BLaER1 (cell line): ENCODE measurements at regions not wholly inside any gene's neighbourhood (a gene's known extent, or its start where the extent isn't known, plus 50 kb on each side); places are given as distances from the start of the nearest gene placed in this dataset.
"Not testable (repeated sequence)": the region's sequence is repeated elsewhere in the genome, so short reads cannot be mapped to it uniquely, and the experiment has no call there.

Experiments used
- H3K27ac ChIP-seq: shearing (Covaris generic); formaldehyde crosslinking; 2 replicates; pipeline ENCODE4 v1.8.1; 2022
- H3K27me3 ChIP-seq: shearing (Covaris generic); formaldehyde crosslinking; 2 replicates; pipeline ENCODE4 v1.8.1; 2022
- H3K36me3 ChIP-seq: shearing (Covaris generic); formaldehyde crosslinking; 2 replicates; pipeline ENCODE4 v1.8.1; 2022
- H3K4me1 ChIP-seq: shearing (Covaris generic); formaldehyde crosslinking; 2 replicates; pipeline ENCODE4 v1.8.1; 2022
- H3K4me2 ChIP-seq: shearing (Covaris generic); formaldehyde crosslinking; 2 replicates; pipeline ENCODE4 v1.8.1; 2022
- H3K4me3 ChIP-seq: shearing (Covaris generic); formaldehyde crosslinking; 2 replicates; pipeline ENCODE4 v1.8.1; 2022
- H3K9ac ChIP-seq: shearing (Covaris generic); formaldehyde crosslinking; 2 replicates; pipeline ENCODE4 v1.8.1; 2022
- H3K9me3 ChIP-seq: shearing (Covaris generic); formaldehyde crosslinking; 2 replicates; pipeline ENCODE4 v1.8.1; 2022
- H4K20me1 ChIP-seq: shearing (Covaris generic); formaldehyde crosslinking; 2 replicates; pipeline ENCODE4 v1.8.1; 2022
- Cebpa-rat ChIP-seq: shearing (Covaris generic); IDR thresholded peaks from 2 replicates; pipeline ENCODE4 v1.8.1; 2022

DNA sequence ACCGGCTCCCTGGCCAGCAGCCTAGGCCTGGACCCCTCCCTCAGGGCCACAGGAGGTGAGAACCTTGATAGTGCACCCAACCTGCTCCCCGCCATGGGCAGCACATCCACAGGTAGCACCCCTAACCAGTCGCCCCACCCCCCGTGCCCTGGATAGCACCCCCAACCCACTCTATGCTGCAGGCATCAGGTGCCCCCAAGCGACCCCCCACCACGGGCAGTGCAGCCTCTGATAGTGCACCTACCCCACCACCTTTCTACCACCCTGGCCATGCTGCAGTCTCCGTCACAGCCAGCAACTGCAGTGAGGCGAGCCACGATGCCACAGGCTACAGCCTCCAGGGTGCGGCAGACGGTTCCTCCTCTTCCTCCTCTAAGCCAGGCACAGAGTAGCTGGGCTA, 55.6 kb downstream of the SOWAHC start:
- H3K27me3 ChIP-seq: no peaks in the 10 kb centered on the region
- no peaks in the 10 kb centered on the region for H4K20me1 ChIP-seq
- H3K4me1 ChIP-seq: no peaks in the 10 kb centered on the region
- no peak overlapping the region for H3K27ac ChIP-seq
- H3K36me3 ChIP-seq: no peaks in the 10 kb centered on the region
- no peak overlapping the region for H3K9ac ChIP-seq
- no peaks in the 10 kb centered on the region for H3K9me3 ChIP-seq
- no peak overlapping the region for H3K4me2 ChIP-seq
- H3K4me3 ChIP-seq: no peak overlapping the region
- TF ChIP-seq Cebpa-rat: no peak

DNA sequence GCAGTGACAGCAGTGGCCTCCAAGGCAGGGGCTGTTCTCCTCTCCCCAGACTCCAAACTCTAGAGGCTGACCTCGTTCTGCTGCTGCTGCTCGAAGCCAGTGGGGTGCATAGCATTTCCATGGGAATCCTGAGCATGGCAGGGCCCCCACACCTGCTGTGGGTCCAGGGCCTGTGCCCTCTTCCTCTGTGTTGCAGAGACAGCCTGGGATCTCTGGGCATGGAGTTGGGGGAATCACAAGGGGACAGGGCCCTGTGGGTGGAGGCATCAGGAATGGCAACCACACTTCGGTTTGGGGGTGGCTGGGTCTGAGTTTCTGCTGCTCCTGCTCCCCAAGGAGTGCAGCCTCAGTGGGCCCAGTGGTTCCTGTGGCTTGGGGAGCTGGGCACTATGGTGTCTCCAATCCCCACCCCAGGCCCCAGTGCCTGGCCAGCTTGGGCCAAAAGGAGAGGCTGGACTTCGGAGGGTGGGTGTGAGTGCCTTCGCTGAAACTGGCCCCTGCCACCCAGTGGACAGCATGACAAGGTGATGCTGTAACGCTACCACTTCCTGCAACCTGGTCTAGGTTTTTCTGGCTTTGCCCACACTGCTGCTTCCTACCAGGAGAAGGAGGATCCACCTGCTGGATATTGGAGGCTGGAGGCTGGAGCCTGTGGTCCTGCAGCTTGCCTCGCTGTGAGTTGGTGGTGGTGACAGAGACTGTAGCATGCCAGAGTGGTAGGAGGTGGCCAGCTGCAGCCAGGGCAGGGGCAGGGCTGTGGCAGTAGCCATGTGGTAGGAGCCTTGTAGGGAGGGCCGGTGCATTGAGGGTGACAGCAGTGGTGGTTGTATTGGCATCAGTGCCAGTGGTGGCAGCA, 56.6 kb downstream of the SOWAHC start:
- no peaks in the 10 kb centered on the region for H3K36me3 ChIP-seq
- no peaks in the 10 kb centered on the region for H3K27me3 ChIP-seq
- H3K9me3 ChIP-seq: no peaks in the 10 kb centered on the region
- H3K4me3 ChIP-seq: no peak overlapping the region
- no peak overlapping the region for H3K9ac ChIP-seq
- TF ChIP-seq Cebpa-rat: no peak
- no peak overlapping the region for H3K27ac ChIP-seq
- no peaks in the 10 kb centered on the region for H4K20me1 ChIP-seq
- no peak overlapping the region for H3K4me2 ChIP-seq
- no peaks in the 10 kb centered on the region for H3K4me1 ChIP-seq

DNA sequence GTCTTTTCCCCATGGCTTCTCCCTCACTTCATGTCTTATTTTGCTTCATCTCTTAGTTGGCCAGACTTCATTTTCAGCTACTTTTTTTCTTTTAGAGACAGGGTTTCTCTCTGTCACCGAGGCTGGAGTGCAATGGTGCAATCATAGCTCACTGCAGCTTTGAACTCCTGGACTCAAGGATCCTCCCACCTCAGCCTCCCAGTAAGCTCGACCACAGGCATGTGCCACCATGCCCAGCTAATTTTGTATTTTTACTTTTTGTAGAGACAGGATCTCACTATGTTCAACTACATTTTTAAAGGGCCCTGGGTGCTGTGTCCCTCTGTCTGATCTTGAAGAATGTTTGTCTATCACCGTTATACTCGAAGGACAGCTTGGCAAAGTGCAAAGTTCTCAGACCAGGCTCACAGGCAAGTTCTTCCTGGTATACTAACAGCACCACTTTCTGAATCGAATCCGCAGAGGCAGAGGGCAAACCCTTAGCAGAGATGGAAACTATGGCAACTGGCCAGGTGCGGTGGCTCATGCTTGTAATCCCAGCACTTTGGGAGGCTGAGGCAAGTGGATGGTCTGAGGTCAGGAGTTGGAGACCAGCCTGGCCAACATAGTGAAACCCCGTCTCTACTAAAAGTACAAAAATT, 60.9 kb downstream of the SOWAHC start:
- Histone ChIP-seq H3K27me3 (no peaks in the 10 kb centered on the region), H3K27ac (no peak overlapping the region), H3K9me3 (no peaks in the 10 kb centered on the region), H3K4me3 (no peak overlapping the region), H3K4me1 (peaks cover 12% of the 10 kb centered on the region), H3K9ac (no peak overlapping the region), H3K36me3 (no peaks in the 10 kb centered on the region), H4K20me1 (no peaks in the 10 kb centered on the region), H3K4me2 (no peak overlapping the region)
- TF ChIP-seq Cebpa-rat: no peak

DNA sequence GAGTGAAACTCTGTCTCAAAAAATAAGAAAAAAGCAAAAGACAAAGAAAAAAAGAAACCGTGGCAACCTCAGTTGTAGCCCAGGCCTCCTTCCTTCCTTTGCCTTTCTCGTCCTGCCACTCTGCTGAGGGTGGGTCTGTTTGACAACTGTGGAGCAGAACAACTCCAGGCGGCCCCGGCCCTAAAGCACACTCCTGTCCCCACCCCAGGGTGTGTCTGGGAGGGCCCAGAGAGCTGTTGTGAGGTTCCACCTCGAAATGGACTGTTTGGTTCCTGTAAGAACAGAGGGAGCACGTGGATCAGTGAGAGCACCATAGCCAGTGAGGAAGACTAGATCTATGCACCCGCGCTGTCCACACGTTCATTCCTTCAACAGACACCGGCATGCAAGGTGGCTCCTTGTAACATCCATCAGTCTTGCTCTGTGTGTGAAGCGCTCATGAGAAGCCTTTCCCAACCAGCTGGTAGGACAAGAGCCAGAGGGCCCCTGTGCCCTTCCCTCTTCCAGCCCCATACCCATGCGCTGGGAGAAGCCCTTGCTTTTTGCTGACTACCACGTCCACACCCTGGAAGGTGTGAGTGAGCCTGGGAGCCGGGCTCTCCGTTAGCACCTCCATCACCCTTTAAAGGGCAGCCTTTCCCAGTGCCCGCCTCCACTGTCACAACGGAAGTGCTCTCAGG, 61.6 kb downstream of the SOWAHC start:
- no peak for TF ChIP-seq Cebpa-rat
- H3K4me3 ChIP-seq: no peak overlapping the region
- peaks cover 12% of the 10 kb centered on the region for H3K4me1 ChIP-seq
- no peak overlapping the region for H3K9ac ChIP-seq
- H4K20me1 ChIP-seq: no peaks in the 10 kb centered on the region
- no peaks in the 10 kb centered on the region for H3K36me3 ChIP-seq
- H3K4me2 ChIP-seq: no peak overlapping the region
- H3K27ac ChIP-seq: no peak overlapping the region
- no peaks in the 10 kb centered on the region for H3K9me3 ChIP-seq
- H3K27me3 ChIP-seq: no peaks in the 10 kb centered on the region

DNA sequence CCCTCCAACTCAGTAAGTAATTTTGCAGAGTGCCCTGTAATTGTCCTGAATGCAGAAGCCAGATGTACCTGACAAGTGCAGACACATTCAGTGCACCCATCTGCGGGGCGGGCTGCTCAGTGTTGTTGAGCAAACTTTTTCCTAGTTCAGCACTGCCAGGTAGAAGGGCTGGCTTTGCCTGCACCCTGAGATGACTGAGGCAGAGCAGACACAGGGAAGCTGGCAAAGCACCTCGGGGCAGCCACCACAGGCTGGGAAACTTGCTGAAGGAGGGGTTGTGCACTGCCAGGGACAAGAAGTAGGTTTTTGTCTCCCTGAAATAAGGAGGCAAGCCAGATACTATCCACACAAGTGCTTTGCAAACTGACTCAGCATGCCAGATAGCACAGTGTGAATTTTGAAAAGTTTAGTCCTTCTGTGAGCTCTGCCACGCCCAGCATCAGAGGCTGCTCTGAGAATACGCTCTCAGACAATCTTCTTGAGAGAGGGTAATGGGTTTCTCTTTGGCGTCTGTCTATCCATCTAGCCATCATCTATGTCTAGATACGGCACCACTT, 62.3 kb downstream of the SOWAHC start:
- Histone ChIP-seq H3K9me3 (no peaks in the 10 kb centered on the region), H4K20me1 (no peaks in the 10 kb centered on the region), H3K27me3 (no peaks in the 10 kb centered on the region), H3K9ac (no peak overlapping the region), H3K27ac (no peak overlapping the region), H3K4me3 (no peak overlapping the region), H3K36me3 (no peaks in the 10 kb centered on the region), H3K4me2 (no peak overlapping the region), H3K4me1 (peaks cover 12% of the 10 kb centered on the region)
- TF ChIP-seq Cebpa-rat: no peak

DNA sequence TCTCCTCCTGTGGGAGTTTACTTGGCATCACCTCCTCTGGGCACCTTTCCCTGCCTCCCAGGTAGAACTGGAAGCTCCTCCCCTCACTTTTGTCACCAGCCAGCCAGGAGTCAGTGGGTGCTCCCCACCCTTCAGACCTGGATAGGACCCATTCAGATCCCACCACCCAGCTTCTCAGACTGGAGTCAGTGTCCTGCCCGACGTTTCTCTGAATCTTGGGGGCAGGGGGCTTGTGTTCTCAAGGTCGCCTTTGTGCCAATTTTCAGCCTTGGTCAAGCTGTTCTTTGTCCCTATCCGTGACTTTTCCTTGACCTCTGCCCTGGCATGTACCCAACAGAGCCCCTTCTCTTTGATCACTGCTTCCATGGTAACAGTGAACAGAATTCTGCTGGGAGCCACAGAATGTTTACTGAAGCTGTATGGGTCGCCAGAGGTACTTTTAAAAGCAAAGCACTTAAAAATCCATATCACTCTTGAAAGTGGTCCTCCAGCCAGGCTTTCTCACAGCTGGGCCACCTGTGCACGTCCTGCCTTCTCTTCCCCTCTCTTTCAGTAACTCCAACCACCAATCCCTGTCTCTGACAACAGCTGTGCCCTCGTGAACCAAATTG, 63.1 kb downstream of the SOWAHC start:
- not testable (repeated sequence) for H3K27ac ChIP-seq, H4K20me1 ChIP-seq, H3K9me3 ChIP-seq, H3K4me3 ChIP-seq, H3K27me3 ChIP-seq, H3K9ac ChIP-seq, H3K36me3 ChIP-seq
- Histone ChIP-seq H3K4me1 (peaks cover 12% of the 10 kb centered on the region), H3K4me2 (0 out of 2 replicates have a peak overlapping the region, but pooled peaks have one; percentile 23)

DNA sequence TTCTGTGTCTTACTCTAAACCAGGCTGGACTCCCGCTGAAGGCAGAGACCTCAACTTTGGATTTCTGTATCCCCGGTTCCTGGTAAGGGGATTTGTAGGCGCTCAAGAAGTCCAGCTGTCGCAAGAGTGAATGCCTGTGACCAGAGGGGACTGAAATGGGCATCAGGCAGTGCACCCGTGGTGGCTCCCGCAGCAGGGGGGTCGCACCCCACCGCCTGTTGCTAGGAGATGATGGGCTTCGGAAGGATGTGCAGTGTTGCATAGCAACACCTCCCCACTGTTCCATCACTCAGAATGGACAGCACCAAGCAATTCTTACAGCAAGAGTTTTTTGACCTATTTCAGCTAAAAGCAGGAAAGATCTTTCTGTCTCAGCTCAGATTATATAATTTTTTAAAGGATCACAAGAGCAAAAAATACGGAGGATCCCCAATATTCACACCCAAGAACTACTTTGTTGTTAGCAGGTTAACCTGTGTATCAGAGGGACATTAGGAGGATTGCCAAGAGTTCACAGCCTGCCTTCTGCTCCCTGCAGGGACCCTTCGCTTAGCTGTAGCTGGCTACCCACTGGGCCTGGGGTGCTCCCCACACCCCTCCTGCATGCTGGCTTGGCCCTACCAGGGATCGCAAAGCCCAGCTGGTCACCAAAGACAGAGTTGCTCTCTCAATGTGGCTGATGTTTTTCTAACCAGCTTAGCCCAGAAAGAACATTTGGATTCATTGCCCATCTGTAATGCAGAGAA, 63.8 kb downstream of the SOWAHC start:
- no peaks in the 10 kb centered on the region for H3K36me3 ChIP-seq
- H3K9ac ChIP-seq: no peak overlapping the region
- H3K4me2 ChIP-seq: peak overlapping the region; percentile 23; the same call in 1 of the 2 replicates
- H3K27me3 ChIP-seq: no peaks in the 10 kb centered on the region
- peaks cover 12% of the 10 kb centered on the region for H3K4me1 ChIP-seq
- H3K27ac ChIP-seq: no peak overlapping the region
- TF ChIP-seq Cebpa-rat: no peak
- no peaks in the 10 kb centered on the region for H3K9me3 ChIP-seq
- no peaks in the 10 kb centered on the region for H4K20me1 ChIP-seq
- H3K4me3 ChIP-seq: no peak overlapping the region

DNA sequence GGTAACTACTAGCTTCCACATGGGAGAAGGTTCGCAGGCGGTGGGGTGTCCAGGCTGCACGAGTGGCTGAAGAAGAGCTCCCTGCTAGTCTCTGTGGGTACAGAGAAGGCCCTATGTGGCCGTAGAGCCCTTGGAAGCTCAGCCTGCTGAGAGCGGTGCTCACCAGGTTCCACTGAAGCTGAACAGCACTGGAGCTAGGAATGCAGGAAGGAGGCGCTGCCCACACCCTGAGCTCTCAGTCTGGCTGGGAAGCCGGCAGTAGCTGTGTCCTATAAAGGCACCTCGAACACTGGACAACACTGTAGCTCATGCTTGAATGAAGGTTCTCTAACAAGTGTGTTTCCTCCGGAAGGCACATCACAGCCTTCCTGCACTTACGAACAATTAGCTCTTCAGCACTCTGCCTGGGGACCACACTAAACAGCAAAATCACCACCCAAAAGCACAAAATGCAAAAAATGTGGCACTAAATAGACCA, 64.6 kb downstream of the SOWAHC start:
- H3K4me1 ChIP-seq: peaks cover 12% of the 10 kb centered on the region

DNA sequence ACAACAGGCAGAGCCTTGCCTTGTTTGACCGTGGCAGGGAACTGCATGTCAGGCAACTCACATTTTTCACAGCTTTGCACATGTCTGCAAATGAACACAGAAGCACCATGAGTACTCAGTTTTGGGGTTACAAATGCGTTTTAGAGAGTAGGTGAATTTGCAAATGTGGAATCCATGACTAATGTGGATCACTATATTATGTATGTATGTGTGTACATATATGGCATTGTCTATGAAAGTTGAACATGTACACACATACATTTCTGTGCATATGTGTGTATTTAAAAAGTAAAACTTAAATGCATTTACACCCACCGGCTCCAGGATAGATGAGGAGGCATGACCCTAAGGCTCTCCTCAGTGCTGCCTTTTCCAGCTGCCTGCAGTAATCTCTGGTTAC, 65.1 kb downstream of the SOWAHC start:
- H3K4me2 ChIP-seq: no peak overlapping the region
- H3K27ac ChIP-seq: no peak overlapping the region
- TF ChIP-seq Cebpa-rat: no peak
- H3K4me1 ChIP-seq: peaks cover 12% of the 10 kb centered on the region
- H3K9me3 ChIP-seq: no peaks in the 10 kb centered on the region
- H3K36me3 ChIP-seq: no peaks in the 10 kb centered on the region
- H3K27me3 ChIP-seq: no peaks in the 10 kb centered on the region
- H4K20me1 ChIP-seq: no peaks in the 10 kb centered on the region
- no peak overlapping the region for H3K4me3 ChIP-seq
- H3K9ac ChIP-seq: no peak overlapping the region

More for the DNA sequence above, 64.6 kb downstream of the SOWAHC start:
- H3K4me2 ChIP-seq, H3K9ac ChIP-seq, H3K9me3 ChIP-seq, H3K27ac ChIP-seq, H3K27me3 ChIP-seq, H3K36me3 ChIP-seq, H4K20me1 ChIP-seq, H3K4me3 ChIP-seq: not testable (repeated sequence)
